ENCODE measurements at regions not wholly inside any gene's neighbourhood (a gene's known extent, or its start where the extent isn't known, plus 50 kb on each side); places are given as distances from the start of the nearest gene placed in this dataset.
A peak's percentile ranks its signal among the peaks of the same experiment; 100 is the strongest.

GRCh38 chr3:35380196-35380595 lies 259.1 kb upstream of the ARPP21 start:
- no peak for DNase-seq

- DNase-seq, result no peak
These were observed 256.1 kb upstream of the ARPP21 start for GRCh38 chr3:35383216-35383615.

- DNase-seq, result no peak
These were observed 255.4 kb upstream of the ARPP21 start for GRCh38 chr3:35383719-35384555.

- DNase-seq, result no peak
These were observed 254.1 kb upstream of the ARPP21 start for GRCh38 chr3:35385271-35385670.

GRCh38 chr3:35389907-35390306 lies 249.4 kb upstream of the ARPP21 start:
- DNase-seq, result no peak

- no peak for DNase-seq
These were observed 247.1 kb upstream of the ARPP21 start for GRCh38 chr3:35392187-35392586.

- peak; percentile 9 for DNase-seq
These were observed 245.2 kb upstream of the ARPP21 start for GRCh38 chr3:35393901-35394799.

- DNase-seq, result no peak
These were observed 244.4 kb upstream of the ARPP21 start for GRCh38 chr3:35394905-35395304.

GRCh38 chr3:35401671-35402070 lies 237.7 kb upstream of the ARPP21 start:
- no peak for DNase-seq

GRCh38 chr3:35404571-35404970 lies 234.8 kb upstream of the ARPP21 start:
- DNase-seq, result no peak

GRCh38 chr3:35408882-35409281 lies 230.4 kb upstream of the ARPP21 start:
- no peak for DNase-seq

- no peak for DNase-seq
These were observed 229.3 kb upstream of the ARPP21 start for GRCh38 chr3:35409991-35410390.

- no peak for DNase-seq
These were observed 225.8 kb upstream of the ARPP21 start for GRCh38 chr3:35413483-35413882.

GRCh38 chr3:35417080-35417479 lies 222.2 kb upstream of the ARPP21 start:
- no peak for DNase-seq

- DNase-seq, result no peak
These were observed 217.2 kb upstream of the ARPP21 start for GRCh38 chr3:35422101-35422500.

GRCh38 chr3:35422836-35423601 lies 216.3 kb upstream of the ARPP21 start:
- DNase-seq, result no peak

GRCh38 chr3:35426366-35426958 lies 212.9 kb upstream of the ARPP21 start:
- no peak for DNase-seq

- DNase-seq, result no peak
These were observed 201.9 kb upstream of the ARPP21 start for GRCh38 chr3:35437381-35437780.

GRCh38 chr3:35438101-35438500 lies 201.2 kb upstream of the ARPP21 start:
- DNase-seq, result no peak

GRCh38 chr3:35439663-35440062 lies 199.7 kb upstream of the ARPP21 start:
- DNase-seq, result no peak

- no peak for DNase-seq
These were observed 198.5 kb upstream of the ARPP21 start for GRCh38 chr3:35440826-35441225.

GRCh38 chr3:35446896-35447295 lies 192.4 kb upstream of the ARPP21 start:
- DNase-seq, result no peak

GRCh38 chr3:35448121-35448520 lies 191.2 kb upstream of the ARPP21 start:
- DNase-seq, result no peak
